ENCODE measurements at regions not wholly inside any gene's neighbourhood (a gene's known extent, or its start where the extent isn't known, plus 50 kb on each side); places are given as distances from the start of the nearest gene placed in this dataset.
"Not testable (repeated sequence)": the region's sequence is repeated elsewhere in the genome, so short reads cannot be mapped to it uniquely, and the experiment has no call there.

DNA sequence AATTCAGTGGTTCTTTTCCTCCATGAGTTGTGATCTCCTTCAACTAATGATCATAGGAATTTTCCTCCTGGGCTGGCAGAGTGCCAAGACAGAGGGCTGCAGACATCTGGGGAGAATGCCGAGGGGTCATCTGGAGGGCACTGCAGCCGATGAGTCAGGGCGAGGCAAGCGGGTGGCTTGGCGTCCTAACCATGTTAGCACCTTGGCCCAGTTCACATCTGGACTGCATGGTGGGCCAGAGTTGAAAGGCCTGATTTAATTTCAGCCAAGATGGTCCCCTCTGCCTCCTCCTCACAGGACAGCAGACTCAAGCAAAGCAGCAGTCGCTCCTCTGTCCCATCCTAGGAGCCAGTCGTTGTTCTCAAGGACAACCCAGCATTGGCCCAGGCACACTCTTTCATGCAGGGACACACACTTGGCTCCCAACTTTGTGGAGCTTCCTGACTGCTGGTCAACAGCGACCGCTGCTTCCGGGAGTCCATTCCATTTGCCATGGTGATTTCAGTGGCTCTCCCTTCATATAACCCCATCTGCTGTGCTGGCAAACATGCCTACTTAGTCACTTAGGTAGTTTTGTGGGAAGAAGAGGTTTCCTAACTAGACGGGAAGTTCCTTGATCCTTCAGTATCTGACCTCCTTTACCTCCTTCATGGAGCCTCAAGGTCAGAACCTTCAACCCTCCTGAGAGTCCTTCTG is 161.8 kb downstream of the TTC8 start:
- no peak for DNase-seq

DNA sequence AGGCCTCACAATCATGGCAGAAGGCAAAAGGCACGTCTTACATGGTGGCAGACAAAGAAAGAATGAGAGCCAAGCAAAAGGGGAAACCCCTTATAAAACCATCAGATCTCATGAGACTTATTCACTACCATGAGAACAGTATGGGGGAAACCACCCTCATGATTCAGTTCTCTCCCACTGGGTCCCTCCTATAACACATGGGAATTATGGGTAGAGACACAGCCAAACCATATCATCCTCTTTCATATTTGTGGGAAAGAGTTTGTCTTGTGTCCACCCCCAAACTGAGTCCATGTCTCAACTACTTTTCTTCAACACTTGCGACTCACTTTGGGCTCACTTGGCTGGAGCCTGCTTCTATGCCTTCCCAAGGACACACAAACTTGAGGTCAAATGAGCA is 162.5 kb downstream of the TTC8 start:
- not testable (repeated sequence) for DNase-seq

DNA sequence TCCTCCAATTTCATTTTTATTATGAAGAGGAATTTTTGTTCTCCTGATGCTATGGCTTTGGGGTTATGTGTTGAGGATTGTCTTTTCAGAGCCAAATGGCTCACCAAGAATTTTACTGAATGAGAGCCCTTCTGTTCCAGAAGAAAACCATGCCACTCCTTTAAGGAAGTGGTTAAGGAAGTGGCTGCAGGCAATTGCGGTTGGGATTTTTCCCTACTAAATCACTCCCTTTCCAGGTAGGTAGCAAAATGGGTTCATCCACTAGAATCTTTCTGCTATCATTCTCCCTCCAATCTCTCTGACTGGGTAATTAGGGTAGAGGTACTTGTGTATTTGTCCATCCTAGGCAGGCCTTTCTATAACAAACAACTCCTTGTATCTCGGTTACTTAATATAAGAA is 163.1 kb downstream of the TTC8 start:
- DNase-seq: no peak

DNA sequence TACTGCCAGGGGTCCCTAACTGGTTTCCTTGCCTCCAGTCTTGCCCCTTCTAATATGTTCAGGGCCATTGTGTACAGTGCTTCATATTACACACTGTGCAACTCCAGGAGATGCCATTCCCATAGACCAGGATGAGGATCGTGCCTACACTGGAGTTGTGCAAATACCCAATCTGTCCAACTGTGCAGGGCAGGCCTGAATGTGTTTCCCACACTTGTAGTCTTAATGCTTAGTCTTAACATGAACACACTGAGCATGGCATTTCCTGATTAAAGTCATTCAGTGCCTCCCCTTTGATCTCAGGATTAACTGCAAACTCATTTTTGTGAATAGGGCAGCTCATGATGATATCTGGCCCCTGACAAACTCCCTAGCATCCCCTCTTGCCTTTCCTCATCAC is 165.5 kb downstream of the TTC8 start:
- no peak for DNase-seq

DNA sequence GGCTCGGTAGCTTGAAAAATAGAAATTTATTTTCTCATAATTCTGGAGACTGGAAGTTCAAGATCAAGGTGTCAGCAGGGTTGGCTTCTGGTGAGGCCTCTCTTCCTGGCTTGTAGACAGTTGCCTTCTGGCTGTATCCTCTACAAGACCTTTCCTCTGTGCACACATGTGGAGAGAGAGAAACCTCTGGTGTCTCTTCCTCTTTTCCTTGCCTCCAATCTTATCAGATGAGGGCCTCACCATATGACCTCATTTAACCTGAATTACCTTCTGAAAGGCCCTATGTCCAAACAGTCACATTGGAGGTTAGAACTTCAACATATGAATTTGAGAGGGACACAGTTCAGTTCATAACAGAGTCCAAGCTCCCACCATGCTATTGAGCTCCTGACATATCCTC is 166.4 kb downstream of the TTC8 start:
- no peak for DNase-seq

DNA sequence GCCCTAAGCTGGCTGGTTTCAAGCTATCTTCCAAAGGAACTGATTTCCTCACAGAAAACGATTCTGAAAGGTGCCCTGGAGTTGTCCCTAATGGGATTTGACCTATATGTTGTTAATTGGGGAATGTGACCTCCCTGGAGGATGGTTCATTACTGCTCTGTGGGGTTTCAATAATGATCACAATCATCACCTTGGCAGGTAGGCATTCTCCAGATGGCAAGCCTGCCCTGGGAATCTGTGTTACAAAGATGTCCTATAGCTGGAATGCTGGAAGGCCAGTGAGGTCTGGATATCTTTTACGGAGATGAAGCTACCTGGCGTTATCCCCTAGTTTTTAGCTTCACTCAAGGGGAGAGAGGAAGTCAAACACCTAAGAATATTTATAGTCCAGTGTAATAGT is 167.6 kb downstream of the TTC8 start:
- no peak for DNase-seq

DNA sequence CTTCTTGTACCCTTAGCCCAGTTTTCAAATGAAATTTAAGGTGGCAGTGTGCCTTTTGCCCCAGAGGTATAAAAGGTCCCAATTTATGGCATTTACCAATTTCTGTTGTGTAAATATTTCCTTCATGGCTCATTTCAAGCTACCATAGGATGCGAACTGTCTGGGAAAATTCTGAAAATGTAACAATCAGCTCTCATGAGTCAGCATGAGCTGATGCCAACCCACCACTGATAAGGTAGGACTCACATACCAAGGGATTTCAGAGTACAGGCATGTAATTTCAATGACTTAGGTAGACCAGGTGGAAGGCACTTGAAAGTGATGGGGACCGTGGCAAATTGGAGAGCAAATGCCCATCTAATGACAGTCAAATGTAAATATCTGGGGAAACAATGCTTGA is 169.5 kb downstream of the TTC8 start:
- no peak for DNase-seq

DNA sequence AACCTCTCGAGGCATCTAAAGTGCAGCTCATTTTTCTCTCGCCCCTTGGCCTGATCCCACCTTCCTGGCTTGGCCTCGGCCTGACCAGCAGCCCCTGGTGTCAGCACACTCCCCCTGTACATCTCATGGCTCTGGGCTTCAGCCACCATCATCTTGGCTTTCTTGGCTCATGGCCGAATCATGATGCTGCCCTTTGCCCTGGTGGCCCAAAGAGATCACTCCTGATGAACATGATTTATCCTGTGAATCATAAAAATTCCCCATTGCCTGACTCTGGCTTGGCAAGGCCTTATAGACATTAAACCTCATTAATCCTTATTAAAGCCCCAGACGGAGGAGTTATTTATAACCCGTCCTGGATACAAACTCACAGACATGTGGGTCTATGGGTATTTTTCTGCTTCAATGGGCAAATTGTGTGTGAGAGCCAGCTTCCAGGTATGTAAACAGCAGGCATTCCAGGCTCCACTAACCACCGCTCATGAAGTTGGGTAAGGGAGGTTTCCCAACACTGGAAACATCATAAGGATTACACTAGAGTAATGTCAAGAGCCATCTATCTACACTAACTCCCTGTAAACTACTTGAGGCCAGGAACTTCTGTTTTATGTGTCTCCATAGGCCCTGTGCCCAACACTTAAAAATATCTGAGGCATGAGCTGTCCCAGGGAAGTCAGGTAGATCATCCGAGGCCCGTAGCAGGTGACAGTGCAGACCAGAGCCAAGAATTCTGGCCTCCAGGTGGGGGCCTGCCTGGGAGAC is 171.2 kb downstream of the TTC8 start:
- no peak for DNase-seq

DNA sequence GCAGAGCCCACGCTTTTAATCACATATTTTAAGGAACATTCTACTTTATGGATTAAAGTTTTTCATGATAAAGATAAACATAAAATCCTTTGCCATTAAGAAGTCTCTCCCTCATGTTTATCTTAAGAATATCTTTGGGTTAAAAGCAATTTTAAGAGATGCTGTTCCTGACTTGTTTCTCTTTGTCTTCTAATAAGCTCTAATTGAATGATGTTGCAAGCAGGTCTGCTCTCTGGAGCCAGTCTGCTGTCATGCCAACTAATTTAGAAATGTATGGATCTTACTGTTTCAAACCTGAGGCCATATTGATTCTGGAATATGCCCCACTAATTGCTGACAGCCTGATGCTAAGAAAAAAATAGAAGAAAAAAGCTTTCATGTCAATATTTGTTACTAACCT is 173.6 kb downstream of the TTC8 start:
- DNase-seq: no peak

DNA sequence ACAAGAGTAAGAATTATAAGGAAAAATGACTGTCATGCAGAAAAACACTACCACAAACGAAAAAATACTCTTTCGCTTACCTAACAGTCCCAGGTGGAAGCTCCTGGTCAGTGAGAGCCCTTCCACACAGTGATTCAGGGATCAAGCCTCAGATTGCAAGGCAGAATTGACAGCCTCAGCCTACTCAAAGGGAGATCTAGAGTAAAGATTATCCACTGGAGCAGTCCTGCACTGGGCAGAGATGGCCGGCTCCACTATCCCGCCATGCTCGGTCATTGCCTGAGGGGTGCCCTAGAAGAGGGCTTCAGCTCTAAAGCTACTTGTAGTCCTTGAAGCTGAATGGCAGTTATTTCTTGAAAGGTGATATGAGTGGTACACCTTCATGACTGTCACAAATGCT is 174.7 kb downstream of the TTC8 start:
- DNase-seq: no peak

DNA sequence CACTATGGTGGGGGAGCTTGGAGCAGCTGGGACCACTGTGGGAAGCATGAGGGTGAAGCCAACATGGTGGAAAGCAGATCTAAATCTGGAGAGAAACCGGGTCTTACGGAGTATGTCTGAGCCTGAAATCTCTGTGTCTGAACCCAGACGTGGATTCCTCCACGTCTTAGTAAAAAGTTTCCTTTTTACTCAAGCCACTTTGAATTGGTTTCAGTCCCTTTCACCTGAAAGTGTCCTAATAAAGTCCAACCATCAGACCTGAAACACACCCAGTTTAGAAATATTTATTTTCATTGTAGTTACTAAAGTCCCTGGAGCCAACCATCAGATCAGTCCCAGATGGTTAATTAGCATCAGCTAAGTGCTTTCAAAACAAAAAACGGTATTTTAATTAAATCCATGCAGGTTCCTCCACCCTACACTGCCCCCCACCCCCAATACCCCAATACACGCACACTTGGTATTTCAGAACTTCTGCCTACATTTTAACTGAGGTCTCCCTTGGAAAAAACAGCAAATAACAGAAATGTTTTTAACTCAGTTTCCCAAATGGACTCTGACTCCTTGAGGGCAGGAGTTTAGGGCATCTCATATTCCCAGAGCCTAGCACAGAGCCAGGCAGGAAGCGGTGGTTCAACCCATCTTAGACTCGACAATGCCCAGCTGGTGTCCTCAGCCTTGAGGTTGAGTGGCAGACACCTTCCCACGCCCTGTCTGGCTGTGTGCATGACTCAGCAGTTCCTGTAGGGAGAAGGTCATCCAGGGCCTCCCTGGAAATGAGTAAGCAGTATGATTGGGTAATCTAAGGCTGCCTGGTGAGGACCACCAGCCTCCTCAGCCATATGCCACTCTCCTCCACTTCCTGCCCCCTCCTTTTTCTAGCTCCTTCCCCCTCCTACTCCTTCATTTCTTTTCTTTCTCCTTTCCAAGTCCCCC is 175.8 kb downstream of the TTC8 start:
- DNase-seq: no peak

DNA sequence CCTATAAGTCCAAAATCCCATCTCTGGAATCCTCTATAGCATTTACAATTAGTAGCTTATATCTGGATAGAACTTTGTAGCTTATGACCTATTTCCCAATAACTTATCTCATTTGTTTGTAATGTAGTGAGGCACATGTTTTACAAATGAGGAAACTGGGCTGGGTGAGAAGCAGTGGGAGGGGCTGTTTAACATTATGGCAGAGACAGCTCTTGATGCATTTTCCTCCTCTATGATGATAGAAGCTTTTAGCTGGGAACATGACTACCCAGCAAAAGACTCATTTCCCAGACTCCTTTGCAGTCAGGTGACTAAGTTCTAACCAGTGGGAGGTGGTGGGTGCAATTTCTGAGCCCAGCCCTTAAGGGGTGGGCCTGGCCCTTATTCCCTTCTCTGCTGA is 179.7 kb downstream of the TTC8 start:
- no peak for DNase-seq

DNA sequence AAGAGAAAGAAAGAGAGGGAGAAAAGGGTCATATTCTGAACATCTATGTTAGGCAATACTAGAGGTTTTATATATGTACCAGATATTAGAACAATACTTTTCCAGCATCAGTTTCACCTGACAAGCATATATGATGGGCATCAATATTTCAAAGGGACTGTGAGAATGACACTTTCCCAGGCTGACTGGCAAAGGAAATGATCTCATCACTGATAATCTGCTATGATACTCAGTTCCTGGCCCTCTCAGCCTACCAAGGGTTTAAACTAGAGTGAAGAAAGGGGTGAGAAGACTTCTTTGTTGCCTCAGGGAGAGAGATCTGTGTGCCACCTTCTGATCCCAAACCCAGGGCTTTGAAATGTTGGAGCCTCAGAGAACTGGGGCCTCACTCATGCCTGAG is 183.5 kb downstream of the TTC8 start:
- DNase-seq: no peak

DNA sequence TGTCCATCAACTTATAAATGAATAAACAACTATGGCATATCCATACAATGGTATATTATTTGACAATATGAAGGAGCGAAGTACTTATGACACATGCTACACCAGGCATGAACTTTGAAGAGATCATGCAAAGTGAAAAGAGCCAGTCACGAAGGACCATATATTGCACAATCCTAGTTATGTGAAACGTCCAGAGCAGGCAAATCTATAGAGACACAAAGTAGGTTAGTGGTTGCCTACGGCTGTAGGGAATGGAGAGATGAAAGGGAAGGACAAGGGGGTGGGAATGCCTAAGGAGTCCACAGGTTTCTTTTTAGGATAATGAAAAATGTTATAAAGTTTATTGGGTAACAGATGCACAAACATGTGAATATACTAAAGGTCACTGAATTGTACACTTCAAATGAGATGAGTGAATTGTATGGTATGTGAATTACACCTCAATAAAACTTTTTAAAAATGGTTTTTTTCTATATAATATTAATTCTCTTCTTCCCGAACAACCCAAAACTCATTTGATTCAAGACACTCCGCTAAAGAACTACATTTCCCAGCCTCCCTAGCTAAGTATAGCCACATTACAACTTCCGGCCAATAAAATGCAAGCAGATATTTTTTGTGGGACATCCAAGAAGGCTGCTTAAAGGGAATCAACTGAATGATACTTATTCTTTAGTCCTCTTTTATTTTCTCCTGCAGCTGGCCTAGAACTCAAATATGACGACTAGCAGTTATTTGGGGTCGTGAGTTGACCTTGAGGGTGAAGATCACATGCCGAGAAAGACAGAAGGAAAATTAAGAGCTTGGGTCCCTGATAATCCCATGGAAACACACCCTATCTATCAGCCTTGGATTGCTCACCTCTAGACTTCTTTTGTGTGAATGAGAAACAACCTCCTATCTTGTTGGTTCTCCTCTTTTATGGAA is 187.2 kb downstream of the TTC8 start:
- no peak for DNase-seq

DNA sequence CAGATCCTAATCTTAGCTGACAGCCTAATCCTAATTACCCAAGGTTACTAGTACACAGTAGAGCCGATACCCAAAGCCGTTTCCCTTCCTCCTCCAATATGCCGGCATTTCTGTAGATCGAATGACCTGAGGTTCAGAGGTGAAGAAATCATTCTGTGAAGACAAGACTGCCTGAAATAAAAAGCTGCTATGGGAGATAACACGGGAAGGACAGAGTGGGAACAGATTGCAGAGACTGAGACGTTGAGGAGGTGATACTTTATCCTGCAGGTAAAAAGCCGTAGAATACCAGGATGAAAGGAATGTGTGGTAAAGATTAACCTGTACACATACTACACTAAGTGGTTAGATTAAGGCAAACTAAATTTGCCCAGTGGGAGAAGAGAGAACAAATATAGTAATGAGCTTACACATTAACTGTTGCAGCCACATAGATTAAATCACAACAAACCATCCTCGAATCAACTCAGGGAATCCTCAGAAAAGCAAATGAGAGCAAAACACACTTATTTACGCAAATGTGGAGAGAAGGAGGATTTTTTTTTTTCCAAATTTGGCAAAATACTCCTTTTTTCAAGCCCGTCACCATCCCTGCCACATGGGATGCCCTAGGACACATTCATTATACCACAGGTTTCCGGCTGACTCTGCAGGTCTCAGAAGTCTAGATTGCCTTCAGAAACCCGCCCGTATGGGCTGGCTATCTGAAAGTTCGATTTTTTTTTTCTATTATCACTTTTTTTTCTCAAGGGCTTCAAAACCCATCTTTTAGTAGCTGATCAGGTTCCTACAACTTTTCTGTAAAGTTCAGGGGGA is 188.0 kb downstream of the TTC8 start:
- DNase-seq: no peak

DNA sequence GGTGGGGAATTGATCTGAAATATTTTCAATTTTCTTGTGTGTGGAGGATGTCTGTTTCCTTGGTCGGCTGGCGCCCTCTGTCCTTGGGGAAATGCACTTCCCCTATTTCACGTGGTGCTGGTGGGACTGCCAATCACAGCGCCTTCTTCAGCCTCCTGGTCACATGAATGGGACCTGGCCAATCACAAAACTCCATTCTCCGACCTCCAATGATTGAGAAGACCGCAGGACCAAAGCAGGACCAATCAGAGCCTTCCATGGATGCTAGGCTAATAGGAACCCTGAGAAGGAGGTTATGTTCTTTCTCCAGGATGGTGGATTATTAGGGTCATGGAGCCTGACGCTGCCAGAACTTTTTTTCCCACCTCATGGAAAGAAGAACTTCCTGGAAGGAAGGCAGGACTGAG is 188.7 kb downstream of the TTC8 start:
- DNase-seq: no peak

DNA sequence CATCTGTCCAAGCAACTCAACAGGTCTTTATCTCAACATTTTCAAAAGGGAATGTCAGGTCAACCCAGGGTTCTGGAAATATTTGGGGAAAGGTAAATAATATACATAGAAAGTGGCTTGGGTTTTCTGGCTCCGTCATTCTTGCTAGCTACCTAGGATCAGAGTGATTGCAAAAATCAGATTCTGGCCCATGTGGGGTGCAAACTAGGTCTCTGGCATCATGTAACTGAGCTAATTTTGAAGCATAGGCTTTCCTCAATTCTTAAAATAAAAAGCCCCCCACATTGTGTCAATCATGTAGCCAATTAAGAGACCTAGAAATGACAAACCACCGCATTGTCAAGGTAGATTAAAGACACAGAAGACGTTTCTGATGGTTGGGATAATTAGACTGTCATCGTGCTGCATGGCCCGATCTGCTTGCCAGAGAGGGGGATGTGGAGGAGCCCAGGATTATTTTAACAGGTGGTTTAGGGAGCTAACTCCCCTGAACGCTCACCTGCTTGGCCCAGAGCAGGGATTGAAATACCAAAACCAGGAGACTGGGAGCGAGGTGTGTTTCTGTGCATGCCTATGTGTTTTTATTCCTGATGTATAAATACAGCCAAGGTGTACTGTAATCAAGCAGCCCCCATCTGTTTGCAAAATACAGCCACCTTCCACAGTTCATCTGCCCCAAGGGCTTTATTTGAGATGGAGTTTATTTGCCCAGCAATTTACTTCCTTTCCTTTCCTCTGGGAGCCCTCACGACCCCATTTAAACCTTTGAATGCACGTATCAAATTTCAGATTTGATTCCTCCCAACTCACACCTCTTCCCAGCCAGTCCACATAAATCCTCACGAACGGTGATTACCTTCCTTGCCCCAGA is 189.5 kb downstream of the TTC8 start:
- DNase-seq: peak; percentile 65

DNA sequence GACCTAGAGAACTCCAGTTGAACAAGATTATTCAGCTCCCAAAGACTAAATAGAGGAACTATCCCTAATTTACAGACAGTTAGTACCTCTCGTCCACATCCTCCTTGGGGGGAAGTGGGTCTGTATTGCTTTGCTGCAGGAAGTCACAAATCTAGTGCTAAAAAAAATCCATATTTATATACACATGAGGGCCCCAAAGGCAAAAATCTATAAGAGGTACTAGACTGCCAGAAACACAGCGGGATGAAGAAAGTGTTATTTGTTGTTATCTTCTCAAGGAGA is 190.1 kb downstream of the TTC8 start:
- DNase-seq: no peak

DNA sequence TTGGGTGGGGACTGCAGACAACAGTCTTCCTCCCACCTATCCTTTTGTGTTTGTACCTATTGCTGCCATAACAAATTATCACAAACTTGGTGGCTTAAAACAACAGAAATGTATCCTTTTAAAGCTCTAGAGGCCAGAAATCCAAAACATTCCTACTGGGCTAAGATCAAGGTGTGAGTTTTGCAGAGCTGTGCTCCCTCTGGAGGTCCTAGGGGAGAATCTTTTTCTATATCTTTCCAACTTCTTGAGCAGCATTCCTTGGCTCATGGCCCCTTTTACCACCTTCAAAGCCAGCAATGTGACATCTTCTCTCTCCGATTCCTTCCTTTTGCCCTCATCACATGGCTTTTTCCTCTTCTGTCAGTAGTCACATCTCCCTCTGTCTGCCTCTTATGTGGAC is 190.6 kb downstream of the TTC8 start:
- no peak for DNase-seq

DNA sequence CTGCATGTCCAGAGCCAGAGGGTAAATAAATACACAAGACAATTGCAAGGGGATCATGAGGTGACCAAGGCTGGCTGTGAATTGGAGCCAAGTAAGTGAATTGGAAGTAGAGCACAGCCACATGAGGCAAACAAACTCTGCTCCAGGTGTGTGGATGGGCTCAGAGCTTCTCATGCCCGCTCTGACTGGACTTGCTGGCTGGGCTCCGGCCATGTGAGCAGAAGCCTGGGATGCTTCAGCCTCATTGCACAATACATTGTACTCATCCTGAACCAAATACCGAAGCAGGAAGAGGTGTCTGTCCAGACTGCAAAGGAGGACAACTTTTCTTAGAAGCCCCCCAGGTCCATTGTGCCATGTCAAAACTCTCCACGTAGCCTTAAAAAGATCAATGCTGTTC is 193.0 kb downstream of the TTC8 start:
- DNase-seq: no peak

DNA sequence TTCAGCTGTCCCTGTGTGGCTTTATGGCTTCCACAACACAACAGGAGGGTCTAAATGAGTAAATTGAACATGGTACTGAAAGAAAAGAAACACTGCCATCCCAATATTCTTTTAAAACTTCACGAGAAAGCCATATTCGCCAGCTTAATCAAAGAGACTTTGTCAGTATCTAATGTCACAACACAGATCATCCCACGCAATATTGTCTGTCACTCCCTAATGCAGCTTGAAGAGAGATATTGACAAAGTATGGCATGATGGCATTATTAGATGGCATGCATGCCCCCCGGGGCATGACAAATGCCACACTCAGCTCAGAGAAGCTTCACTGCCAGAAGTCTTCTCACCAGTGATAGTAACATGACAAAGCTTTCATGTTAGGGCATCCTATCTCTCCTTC is 197.8 kb downstream of the TTC8 start:
- DNase-seq: no peak

Data from NCI-H2081 treated with DMSO at 0.1 percent for 48 hours (cell line).